SIG-M5 (cell line): ENCODE measurements at regions not wholly inside any gene's neighbourhood (a gene's known extent, or its start where the extent isn't known, plus 50 kb on each side); places are given as distances from the start of the nearest gene placed in this dataset.
"Not testable (repeated sequence)": the region's sequence is repeated elsewhere in the genome, so short reads cannot be mapped to it uniquely, and the experiment has no call there.

ENCODE experiments used
- DNase-seq: peaks from one replicate; lab custom pipeline; 2025; lab: John Stamatoyannopoulos, UW

DNA sequence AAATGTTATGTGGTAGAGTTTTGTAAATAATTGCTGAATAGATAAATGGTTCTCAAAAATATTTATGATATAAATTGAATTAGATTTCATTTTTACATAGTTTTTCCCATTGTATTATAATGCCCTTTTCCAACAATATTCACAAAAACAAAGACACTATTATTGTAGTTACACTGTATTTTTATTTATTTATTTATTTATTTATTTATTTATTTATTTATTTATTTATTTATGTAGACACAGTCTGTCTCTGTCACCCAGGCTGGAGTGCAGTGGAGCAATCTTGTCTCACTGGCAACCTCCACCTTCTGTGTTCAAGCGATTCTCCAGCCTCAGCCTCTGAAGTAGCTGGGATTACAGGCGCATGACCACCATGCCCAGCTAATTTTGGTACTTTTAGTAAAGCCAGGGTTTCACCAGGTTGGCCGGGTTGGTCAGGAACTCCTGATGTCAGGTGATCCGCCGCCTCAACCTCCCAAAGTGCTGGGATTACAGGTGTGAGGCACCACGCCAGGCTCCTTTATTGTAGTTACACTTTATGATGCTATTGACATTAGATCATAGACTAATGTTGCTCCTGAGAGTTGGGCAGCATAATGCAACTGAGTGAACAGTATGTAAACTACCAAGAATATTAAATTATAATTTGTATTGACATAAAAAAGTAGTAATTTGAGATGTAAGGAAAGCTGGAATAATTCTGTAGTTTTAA lies 1430.0 kb upstream of the PRMT6 start:
- no peak for DNase-seq

GRCh38 chr1:105631153-105631744 lies 1425.2 kb upstream of the PRMT6 start:
- not testable (repeated sequence) for DNase-seq

DNA sequence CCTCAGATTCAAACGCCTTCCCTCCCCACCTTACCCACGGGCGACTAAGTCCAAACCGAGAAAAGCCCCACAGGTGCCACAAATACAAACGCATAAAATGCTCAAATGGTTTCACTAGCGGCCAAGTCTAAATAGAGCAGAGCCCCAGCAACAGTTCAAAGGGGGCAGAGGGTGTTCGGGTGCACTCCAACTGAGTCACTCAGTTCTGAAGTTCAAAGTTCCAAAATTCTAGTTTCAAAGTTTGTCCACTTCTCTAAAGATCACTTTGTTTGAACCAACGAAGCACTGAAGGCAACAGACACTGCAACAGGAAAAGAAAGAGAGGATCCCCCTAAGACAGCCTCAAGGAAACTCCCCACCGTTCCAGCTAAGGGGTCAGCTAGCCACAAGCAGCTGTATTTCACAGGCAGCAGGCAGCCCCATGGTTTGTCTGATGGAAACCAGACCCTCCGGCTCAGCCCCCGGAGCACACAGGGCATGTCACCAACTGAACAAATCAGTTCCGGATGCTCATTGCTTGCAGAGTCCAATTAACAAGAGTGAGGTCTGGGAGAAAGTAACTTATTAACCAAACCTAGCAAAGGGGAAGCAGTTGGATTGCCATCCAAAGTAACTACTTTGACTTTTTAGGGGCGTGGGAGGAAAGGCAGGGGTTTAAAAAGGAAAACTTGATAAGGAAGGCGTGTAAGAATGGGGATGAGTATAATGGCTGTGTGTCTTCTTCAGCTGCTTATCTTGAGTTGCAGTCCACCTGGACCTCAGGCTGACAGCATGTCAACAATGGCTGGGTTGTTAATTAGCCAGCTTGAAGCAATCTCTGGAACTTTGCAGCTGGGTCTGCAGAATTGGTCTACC lies 1423.9 kb upstream of the PRMT6 start:
- DNase-seq = no peak

DNA sequence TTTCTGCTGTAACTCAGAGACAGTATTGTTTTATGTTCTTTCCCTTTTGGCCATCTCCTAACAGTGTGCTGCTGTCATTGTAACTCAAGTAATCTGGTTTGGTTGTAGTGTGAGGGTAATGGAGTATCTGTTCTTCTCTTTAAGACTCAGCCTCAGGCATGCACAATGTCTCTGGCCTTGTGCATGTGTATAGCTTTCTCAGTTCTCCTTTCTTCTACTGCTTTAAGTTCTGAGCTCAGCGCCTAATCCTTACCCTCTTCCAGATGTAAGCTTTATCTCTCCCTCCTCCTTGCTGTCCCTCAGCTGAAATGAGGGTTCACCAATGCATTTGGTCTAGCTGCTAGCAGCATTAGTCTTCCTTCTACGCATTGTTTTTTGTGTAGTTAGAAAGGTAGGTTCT lies 1420.4 kb upstream of the PRMT6 start:
- DNase-seq = no peak

- DNase-seq = no peak
Observed at GRCh38 chr1:105641407-105641806, 1415.1 kb upstream of the PRMT6 start.

- DNase-seq = no peak
Observed at GRCh38 chr1:105652109-105652508, 1404.4 kb upstream of the PRMT6 start.

GRCh38 chr1:105655032-105655431 lies 1401.4 kb upstream of the PRMT6 start:
- no peak for DNase-seq

GRCh38 chr1:105664495-105664894 lies 1392.0 kb upstream of the PRMT6 start:
- DNase-seq = no peak

DNA sequence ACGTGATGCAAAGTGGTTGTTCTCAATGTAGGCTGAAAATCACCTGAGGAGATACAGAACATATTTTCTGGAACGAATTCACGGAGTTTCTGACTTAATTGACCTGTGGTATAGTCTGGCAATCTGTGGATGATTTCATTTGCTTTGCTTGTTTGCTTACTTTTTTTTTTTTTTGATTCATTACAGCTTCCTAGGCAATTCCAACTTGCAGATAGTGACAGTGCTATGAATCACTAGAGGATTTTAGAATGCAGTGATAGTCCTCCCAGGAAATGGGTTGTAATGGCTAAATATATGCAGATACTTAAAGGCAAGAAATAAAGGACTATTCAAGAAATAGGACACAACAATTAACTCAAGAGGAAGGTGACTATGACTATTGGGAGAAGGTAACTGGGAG lies 1378.1 kb upstream of the PRMT6 start:
- DNase-seq = no peak

DNA sequence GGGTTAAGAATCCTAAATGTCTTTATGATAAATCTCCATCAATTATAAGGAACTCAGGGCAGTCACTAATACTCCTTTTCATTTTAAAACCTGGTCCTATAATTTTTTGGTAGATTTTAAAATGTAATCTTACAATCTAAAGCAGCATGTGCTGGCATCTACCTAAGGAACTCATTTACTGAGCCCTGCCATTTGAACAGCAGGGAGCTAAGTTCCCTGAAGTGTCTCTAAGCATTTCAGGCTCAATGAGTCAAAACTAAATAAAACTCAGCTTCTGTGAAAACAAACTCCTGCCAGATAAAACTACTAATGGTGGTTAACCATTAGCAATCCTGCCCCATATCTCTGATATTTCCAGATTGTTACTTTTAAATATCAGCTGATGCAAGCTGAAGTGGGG lies 1371.8 kb upstream of the PRMT6 start:
- DNase-seq = no peak

- no peak for DNase-seq
Observed at GRCh38 chr1:105686026-105686425, 1370.4 kb upstream of the PRMT6 start.

- DNase-seq = no peak
Observed at GRCh38 chr1:105686874-105687690, 1369.4 kb upstream of the PRMT6 start.

DNA sequence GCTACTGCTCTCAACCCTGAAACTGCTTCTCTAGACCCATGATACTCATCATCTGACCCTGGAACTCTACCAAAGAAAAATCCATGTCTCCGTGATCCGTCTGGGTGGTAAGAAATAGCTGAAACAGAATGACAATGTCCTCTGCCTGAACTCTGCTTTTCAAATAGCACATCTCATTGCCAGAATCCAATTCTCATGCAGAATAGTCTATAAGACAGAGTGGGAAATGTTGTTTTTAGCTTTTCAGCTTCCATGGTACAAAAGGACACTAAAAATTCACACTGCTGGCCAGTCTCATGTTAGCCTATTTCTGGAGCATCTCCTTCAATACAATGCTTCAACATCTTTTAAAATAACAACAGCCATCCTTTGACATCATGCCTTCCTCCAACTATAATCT lies 1355.8 kb upstream of the PRMT6 start:
- DNase-seq = no peak

GRCh38 chr1:105724286-105724685 lies 1332.2 kb upstream of the PRMT6 start:
- no peak for DNase-seq

GRCh38 chr1:105730701-105731100 lies 1325.8 kb upstream of the PRMT6 start:
- no peak for DNase-seq

GRCh38 chr1:105736349-105736748 lies 1320.1 kb upstream of the PRMT6 start:
- no peak for DNase-seq

- DNase-seq = no peak
Observed at GRCh38 chr1:105779727-105780126, 1276.7 kb upstream of the PRMT6 start.

- no peak for DNase-seq
Observed at GRCh38 chr1:105785021-105785420, 1271.5 kb upstream of the PRMT6 start.

- DNase-seq = no peak
Observed at GRCh38 chr1:105793536-105794146, 1262.8 kb upstream of the PRMT6 start.

- no peak for DNase-seq
Observed at GRCh38 chr1:105795741-105796140, 1260.7 kb upstream of the PRMT6 start.

- no peak for DNase-seq
Observed at GRCh38 chr1:105830571-105831146, 1225.8 kb upstream of the PRMT6 start.
